ENCODE measurements at regions not wholly inside any gene's neighbourhood (a gene's known extent, or its start where the extent isn't known, plus 50 kb on each side); places are given as distances from the start of the nearest gene placed in this dataset.
"Not testable (repeated sequence)": the region's sequence is repeated elsewhere in the genome, so short reads cannot be mapped to it uniquely, and the experiment has no call there.

DNA sequence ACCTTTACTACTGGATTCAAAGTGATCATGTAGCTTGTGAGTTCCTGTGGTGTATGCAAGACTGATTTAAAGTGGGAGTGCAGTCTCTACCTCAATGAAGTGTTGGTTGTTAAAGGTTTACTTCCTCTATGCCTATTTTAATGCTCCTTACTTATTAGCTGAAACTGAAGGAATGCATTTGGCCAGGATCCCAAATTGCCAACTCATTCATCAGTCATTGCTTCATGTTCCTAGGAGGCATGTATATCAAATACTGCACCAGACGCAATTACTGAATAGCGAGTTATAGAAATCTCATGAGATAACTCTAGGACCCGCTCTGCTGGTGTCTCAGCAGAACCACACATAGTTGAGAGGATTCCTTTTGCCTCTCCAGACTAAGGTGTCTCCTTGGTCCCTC is 143.0 kb upstream of the RPS23 start:
- DNase-seq (ENCODE audit: low read depth in 1 of 2, low spot score in 1 of 2) (peak; percentile 17 to 52), FAIRE-seq (no peak), ATAC-seq (peak; percentile 59 to 70; a peak in 3 of 6 replicates)
- ChIA-PET CTCF (interaction anchor here (1.4 to 1.8 kb wide), 4 partner anchors 10 to 1052 kb away, joined by 3 to 8 read pairs (median 6); no protein-coding TSS in a partner anchor), POLR2A (no interaction called here)
- no peaks in the 10 kb centered on the region for H3K9me3 ChIP-seq
- no peak for TF ChIP-seq HEYL (CRISPR knock-in tag; IDR thresholded peaks at IDR 0.05)
- TF ChIP-seq RARB (CRISPR knock-in tag; IDR thresholded peaks at IDR 0.05), result no peak
- TF ChIP-seq RAD21 (conservative IDR thresholded peaks at IDR 0.05 in 1 of 2, IDR thresholded peaks at IDR 0.05 in 1 of 2), result peak in 1 of 2 experiments; percentile 22; a peak in 2 of 5 replicates
- TF ChIP-seq RCOR1 (IDR thresholded peaks at IDR 0.05; ENCODE audit: low read depth, low read length), result no peak
- no peak for TF ChIP-seq NR3C1 (IDR thresholded peaks at IDR 0.05)
- 0 out of 2 replicates have a peak, but pooled peaks have one; percentile 11 for TF ChIP-seq JUNB (IDR thresholded peaks at IDR 0.05)
- TF ChIP-seq ZFP36 (IDR thresholded peaks at IDR 0.05; ENCODE audit: borderline replicate concordance, partially characterized antibody), result no peak
- no peak for TF ChIP-seq EHMT2 (IDR thresholded peaks at IDR 0.05; ENCODE audit: low read depth)
- no peak for TF ChIP-seq NPAS2 (CRISPR knock-in tag; IDR thresholded peaks at IDR 0.05; ENCODE audit: borderline replicate concordance)
- TF ChIP-seq RFX5 (IDR thresholded peaks at IDR 0.05), result no peak
- TF ChIP-seq MAFK (IDR thresholded peaks at IDR 0.05; ENCODE audit: partially characterized antibody), result no peak
- TF ChIP-seq MAZ (IDR thresholded peaks at IDR 0.05; ENCODE audit: borderline replicate concordance, low read depth, low read length), result no peak
- no peak for TF ChIP-seq FOXS1 (CRISPR knock-in tag; IDR thresholded peaks at IDR 0.05)
- no peak for TF ChIP-seq CEBPB (IDR thresholded peaks at IDR 0.05)
- peak overlapping the region; percentile 42 for H3K4me2 ChIP-seq
- peaks cover 19% of the 10 kb centered on the region; the same call in 2 of the 3 replicates for H3K4me1 ChIP-seq
- WGBS (ENCODE audit: missing lambda C conversion rate), result 38% methylated on average over 3 of the region's 3 CpGs
- no peak overlapping the region for H3K4me3 ChIP-seq
- 0 out of 6 replicates have a peak overlapping the region, but pooled peaks of 1 of the 2 experiments have one; percentile 38 for H3K27ac ChIP-seq

DNA sequence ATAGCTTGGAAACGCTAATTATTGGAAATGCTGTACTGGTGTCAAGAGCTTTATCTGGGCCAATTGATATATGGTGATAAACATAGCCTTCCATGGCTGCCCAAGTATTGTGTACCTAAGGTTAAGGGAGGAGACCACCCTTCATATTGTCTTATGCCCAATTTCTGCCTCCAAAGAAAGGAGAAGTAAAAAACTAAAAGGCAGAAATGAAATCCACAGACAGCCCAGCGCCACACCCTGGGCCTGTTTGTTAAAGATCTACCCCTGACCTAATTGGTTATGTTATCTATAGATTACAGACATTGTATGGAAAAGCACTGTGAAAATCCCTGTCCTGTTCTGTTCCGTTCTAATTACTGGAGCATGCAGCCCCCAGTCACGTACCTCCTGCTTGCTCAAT is 142.4 kb upstream of the RPS23 start:
- H3K4me2 ChIP-seq; FAIRE-seq; DNase-seq (ENCODE audit: low read depth in 1 of 2, low spot score in 1 of 2); POLR2A ChIA-PET; H3K4me3 ChIP-seq; ATAC-seq; H3K9me3 ChIP-seq: not testable (repeated sequence)
- Histone ChIP-seq H3K27ac (0 out of 6 replicates have a peak overlapping the region, but pooled peaks of 1 of the 2 experiments have one; percentile 38), H3K4me1 (peaks cover 19% of the 10 kb centered on the region; the same call in 2 of the 3 replicates)
- CTCF ChIA-PET, result interaction anchor here (1.4 to 1.7 kb wide), 3 partner anchors 13 to 1053 kb away, joined by 3 to 8 read pairs (median 6); no protein-coding TSS in a partner anchor
- 65% methylated on average over 4 of the region's 4 CpGs for WGBS (ENCODE audit: missing lambda C conversion rate)

DNA sequence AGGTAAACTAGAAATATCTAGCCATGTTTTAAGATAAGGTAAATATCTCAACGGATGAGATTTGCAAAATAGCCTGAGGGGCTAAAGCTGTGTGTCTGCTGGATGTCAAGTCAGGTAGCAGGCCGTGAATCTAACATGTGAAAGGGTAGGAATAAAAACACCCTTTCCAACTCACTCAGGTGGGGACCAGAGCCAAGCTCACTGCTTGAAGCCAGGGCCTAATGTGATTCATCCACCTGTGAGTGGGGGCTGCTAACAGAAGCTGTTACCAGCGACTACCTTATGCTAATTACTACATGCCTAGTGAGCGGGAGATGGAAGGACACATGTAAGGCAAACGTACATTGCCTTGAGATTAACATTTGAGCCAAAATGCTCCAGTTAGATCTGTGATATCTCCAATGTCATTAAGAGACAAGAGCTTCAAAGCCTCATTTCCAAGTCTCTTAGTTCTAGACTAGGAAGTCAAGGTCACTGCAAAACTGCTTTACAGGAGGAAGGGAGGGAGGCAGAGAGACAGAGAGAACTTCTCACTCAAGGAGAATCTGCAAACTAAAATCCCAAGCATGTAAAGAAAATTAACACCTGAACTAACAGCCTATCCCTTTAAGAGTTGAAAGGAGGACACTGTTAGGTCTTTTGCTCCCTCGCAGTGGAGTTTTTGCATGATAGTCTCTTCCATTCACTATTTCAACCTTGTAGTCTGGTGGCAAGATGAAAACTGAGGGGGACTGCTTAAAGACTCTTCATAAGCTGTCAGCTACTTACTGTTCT is 141.6 kb upstream of the RPS23 start:
- ChIA-PET POLR2A (no interaction called here), CTCF (interaction anchor here (0.9 to 1.4 kb wide), 2 partner anchors 12 to 20 kb away, joined by 3 to 4 read pairs; no protein-coding TSS in a partner anchor)
- Histone ChIP-seq H3K4me2 (no peak overlapping the region), H3K9me3 (no peaks in the 10 kb centered on the region), H3K4me3 (no peak overlapping the region), H3K27ac (no peak overlapping the region), H3K4me1 (peaks cover 19% of the 10 kb centered on the region; the same call in 2 of the 3 replicates)
- ATAC-seq, result no peak
- FAIRE-seq, result no peak
- TF ChIP-seq, protein P1, sequence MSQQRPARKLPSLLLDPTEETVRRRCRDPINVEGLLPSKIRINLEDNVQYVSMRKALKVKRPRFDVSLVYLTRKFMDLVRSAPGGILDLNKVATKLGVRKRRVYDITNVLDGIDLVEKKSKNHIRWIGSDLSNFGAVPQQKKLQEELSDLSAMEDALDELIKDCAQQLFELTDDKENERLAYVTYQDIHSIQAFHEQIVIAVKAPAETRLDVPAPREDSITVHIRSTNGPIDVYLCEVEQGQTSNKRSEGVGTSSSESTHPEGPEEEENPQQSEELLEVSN (IDR thresholded peaks at IDR 0.05; ENCODE audit: borderline replicate concordance, low read depth), result no peak
- no peak for TF ChIP-seq FOSB (CRISPR knock-in tag; IDR thresholded peaks at IDR 0.05)
- TF ChIP-seq GATA3 (IDR thresholded peaks at IDR 0.05; ENCODE audit: borderline replicate concordance), result no peak
- no peak for TF ChIP-seq ZC3H11A (IDR thresholded peaks at IDR 0.05)
- TF ChIP-seq, protein P2, sequence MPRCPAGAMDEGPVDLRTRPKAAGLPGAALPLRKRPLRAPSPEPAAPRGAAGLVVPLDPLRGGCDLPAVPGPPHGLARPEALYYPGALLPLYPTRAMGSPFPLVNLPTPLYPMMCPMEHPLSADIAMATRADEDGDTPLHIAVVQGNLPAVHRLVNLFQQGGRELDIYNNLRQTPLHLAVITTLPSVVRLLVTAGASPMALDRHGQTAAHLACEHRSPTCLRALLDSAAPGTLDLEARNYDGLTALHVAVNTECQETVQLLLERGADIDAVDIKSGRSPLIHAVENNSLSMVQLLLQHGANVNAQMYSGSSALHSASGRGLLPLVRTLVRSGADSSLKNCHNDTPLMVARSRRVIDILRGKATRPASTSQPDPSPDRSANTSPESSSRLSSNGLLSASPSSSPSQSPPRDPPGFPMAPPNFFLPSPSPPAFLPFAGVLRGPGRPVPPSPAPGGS (IDR thresholded peaks at IDR 0.05), result no peak
- no peak for TF ChIP-seq RFX5 (IDR thresholded peaks at IDR 0.05)
- no peak for TF ChIP-seq MAZ (IDR thresholded peaks at IDR 0.05; ENCODE audit: borderline replicate concordance, low read depth, low read length)
- TF ChIP-seq, protein P3, sequence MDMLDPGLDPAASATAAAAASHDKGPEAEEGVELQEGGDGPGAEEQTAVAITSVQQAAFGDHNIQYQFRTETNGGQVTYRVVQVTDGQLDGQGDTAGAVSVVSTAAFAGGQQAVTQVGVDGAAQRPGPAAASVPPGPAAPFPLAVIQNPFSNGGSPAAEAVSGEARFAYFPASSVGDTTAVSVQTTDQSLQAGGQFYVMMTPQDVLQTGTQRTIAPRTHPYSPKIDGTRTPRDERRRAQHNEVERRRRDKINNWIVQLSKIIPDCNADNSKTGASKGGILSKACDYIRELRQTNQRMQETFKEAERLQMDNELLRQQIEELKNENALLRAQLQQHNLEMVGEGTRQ (IDR thresholded peaks at IDR 0.05), result no peak
- no peak for TF ChIP-seq RCOR1 (IDR thresholded peaks at IDR 0.05; ENCODE audit: low read depth, low read length)
- TF ChIP-seq PHF8 (IDR thresholded peaks at IDR 0.05; ENCODE audit: borderline replicate concordance, low read depth), result no peak
- TF ChIP-seq, protein P4, sequence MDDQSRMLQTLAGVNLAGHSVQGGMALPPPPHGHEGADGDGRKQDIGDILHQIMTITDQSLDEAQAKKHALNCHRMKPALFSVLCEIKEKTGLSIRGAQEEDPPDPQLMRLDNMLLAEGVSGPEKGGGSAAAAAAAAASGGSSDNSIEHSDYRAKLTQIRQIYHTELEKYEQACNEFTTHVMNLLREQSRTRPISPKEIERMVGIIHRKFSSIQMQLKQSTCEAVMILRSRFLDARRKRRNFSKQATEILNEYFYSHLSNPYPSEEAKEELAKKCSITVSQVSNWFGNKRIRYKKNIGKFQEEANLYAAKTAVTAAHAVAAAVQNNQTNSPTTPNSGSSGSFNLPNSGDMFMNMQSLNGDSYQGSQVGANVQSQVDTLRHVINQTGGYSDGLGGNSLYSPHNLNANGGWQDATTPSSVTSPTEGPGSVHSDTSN (IDR thresholded peaks at IDR 0.05), result no peak
- TF ChIP-seq RARB (CRISPR knock-in tag; IDR thresholded peaks at IDR 0.05), result no peak
- no peak for TF ChIP-seq HEYL (CRISPR knock-in tag; IDR thresholded peaks at IDR 0.05)
- TF ChIP-seq, protein P5, sequence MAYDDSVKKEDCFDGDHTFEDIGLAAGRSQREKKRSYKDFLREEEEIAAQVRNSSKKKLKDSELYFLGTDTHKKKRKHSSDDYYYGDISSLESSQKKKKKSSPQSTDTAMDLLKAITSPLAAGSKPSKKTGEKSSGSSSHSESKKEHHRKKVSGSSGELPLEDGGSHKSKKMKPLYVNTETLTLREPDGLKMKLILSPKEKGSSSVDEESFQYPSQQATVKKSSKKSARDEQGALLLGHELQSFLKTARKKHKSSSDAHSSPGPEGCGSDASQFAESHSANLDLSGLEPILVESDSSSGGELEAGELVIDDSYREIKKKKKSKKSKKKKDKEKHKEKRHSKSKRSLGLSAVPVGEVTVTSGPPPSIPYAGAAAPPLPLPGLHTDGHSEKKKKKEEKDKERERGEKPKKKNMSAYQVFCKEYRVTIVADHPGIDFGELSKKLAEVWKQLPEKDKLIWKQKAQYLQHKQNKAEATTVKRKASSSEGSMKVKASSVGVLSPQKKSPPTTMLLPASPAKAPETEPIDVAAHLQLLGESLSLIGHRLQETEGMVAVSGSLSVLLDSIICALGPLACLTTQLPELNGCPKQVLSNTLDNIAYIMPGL (CRISPR knock-in tag; IDR thresholded peaks at IDR 0.05; ENCODE audit: borderline replicate concordance), result no peak
- TF ChIP-seq FOXS1 (CRISPR knock-in tag; IDR thresholded peaks at IDR 0.05), result no peak
- TF ChIP-seq BHLHE40 (IDR thresholded peaks at IDR 0.05; ENCODE audit: low read depth, low read length), result no peak
- no peak for DNase-seq (ENCODE audit: low read depth in 1 of 2, low spot score in 1 of 2)
- WGBS (ENCODE audit: missing lambda C conversion rate), result 51% methylated on average over 6 of the region's 6 CpGs
